Endometrium (tissue), 2 donors: ENCODE measurements at regions not wholly inside any gene's neighbourhood (a gene's known extent, or its start where the extent isn't known, plus 50 kb on each side); places are given as distances from the start of the nearest gene placed in this dataset.

Experiments used
- FAIRE-seq: peaks from 2 replicates; lab custom pipeline; 2012; peaks lifted over from hg19 to GRCh38; lab: Jason Lieb, UNC
- donor health status: control.
- donor health status: control.

GRCh38 chr16:79931721-79932120, 331.2 kb upstream of the MAF start:
- no peak for FAIRE-seq

- FAIRE-seq = no peak
These were observed 328.9 kb upstream of the MAF start for GRCh38 chr16:79929260-79929965.

- FAIRE-seq = no peak
These were observed 327.8 kb upstream of the MAF start for GRCh38 chr16:79928142-79928873.

- FAIRE-seq = no peak
These were observed 326.1 kb upstream of the MAF start for GRCh38 chr16:79926451-79927205.

- no peak for FAIRE-seq
These were observed 322.9 kb upstream of the MAF start for GRCh38 chr16:79923431-79923830.

GRCh38 chr16:79920685-79921084, 320.1 kb upstream of the MAF start:
- no peak for FAIRE-seq

- no peak for FAIRE-seq
These were observed 318.4 kb upstream of the MAF start for GRCh38 chr16:79918916-79919315.

GRCh38 chr16:79915761-79916160, 315.2 kb upstream of the MAF start:
- no peak for FAIRE-seq

- no peak for FAIRE-seq
These were observed 314.6 kb upstream of the MAF start for GRCh38 chr16:79914961-79915720.

GRCh38 chr16:79912592-79913310, 312.2 kb upstream of the MAF start:
- no peak for FAIRE-seq

- FAIRE-seq = no peak
These were observed 311.1 kb upstream of the MAF start for GRCh38 chr16:79911660-79912059.

- no peak for FAIRE-seq
These were observed 309.0 kb upstream of the MAF start for GRCh38 chr16:79909571-79909970.

- FAIRE-seq = no peak
These were observed 302.9 kb upstream of the MAF start for GRCh38 chr16:79903471-79903870.

- no peak for FAIRE-seq
These were observed 301.8 kb upstream of the MAF start for GRCh38 chr16:79902351-79902750.

GRCh38 chr16:79901522-79901921, 301.0 kb upstream of the MAF start:
- no peak for FAIRE-seq

- no peak for FAIRE-seq
These were observed 299.2 kb upstream of the MAF start for GRCh38 chr16:79899716-79900115.

GRCh38 chr16:79899316-79899715, 298.8 kb upstream of the MAF start:
- FAIRE-seq = no peak

GRCh38 chr16:79898703-79899102, 298.2 kb upstream of the MAF start:
- FAIRE-seq = no peak

GRCh38 chr16:79897453-79898146, 297.1 kb upstream of the MAF start:
- no peak for FAIRE-seq

- FAIRE-seq = no peak
These were observed 296.5 kb upstream of the MAF start for GRCh38 chr16:79897104-79897452.

GRCh38 chr16:79895917-79896203, 295.3 kb upstream of the MAF start:
- FAIRE-seq = no peak
